ENCODE measurements at regions not wholly inside any gene's neighbourhood (a gene's known extent, or its start where the extent isn't known, plus 50 kb on each side); places are given as distances from the start of the nearest gene placed in this dataset.

GRCh38 chr18:28808373-28808772 lies 631.4 kb upstream of the CDH2 start:
- ChIA-PET CTCF (no interaction called here), POLR2A (no interaction called here)
- TF ChIP-seq CTCF (IDR thresholded peaks at IDR 0.05; ENCODE audit: low read depth, low read length) = no peak
- H3K27me3 ChIP-seq (ENCODE audit: control insufficient read depth, insufficient read depth, low read length) = no peaks in the 10 kb centered on the region
- no peak overlapping the region for H3K27ac ChIP-seq (ENCODE audit: low read depth, low read length)
- no peak overlapping the region for H3K4me3 ChIP-seq (ENCODE audit: low read depth, low read length)
- no peaks in the 10 kb centered on the region for H3K9me3 ChIP-seq (ENCODE audit: control insufficient read depth, insufficient read depth, low read length)
- no peak for DNase-seq (ENCODE audit: low read depth, low spot score)

- DNase-seq (ENCODE audit: low read depth, low spot score) = no peak
- Histone ChIP-seq H3K9me3 (ENCODE audit: control insufficient read depth, insufficient read depth, low read length) (no peaks in the 10 kb centered on the region), H3K27me3 (ENCODE audit: control insufficient read depth, insufficient read depth, low read length) (no peaks in the 10 kb centered on the region), H3K4me3 (ENCODE audit: low read depth, low read length) (no peak overlapping the region), H3K27ac (ENCODE audit: low read depth, low read length) (no peak overlapping the region)
- ChIA-PET POLR2A (no interaction called here), CTCF (no interaction called here)
- TF ChIP-seq CTCF (IDR thresholded peaks at IDR 0.05; ENCODE audit: low read depth, low read length) = no peak
These were observed 628.6 kb upstream of the CDH2 start for GRCh38 chr18:28805491-28805890.

DNA sequence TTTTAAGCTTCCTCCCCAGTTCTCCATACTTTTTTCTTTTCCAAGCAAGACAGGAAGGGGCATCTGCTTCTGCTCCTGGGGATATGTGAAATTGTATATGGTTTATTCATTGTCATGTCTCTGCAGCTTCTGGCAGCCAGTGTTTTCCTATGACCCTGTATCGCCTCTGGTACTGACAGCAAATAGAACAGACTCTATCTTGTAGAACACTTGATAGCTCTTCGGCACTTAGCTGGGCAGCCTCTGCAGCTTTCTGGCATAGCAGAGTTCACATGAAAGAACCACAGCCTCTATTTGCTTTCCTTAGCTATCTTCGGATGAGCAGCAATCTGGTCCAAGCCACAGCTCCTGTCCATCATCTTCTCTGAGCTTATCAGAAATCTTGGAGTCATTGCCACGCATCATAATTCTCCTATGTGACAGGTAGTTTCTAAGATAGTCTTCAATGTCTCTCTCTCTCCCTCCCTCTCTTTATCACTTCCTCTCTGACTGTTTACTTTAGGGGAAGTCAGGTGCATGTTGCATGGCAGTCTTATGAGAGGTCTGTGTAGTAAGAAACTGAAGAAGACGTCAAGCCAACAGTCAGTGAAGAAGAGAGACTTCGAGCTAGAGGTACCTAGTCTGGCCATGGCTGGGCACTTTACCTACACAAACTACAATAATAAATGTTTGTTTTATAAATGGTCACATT lies 627.7 kb upstream of the CDH2 start:
- POLR2A ChIA-PET = no interaction called here
- Histone ChIP-seq H3K27ac (ENCODE audit: low read depth, low read length) (no peak overlapping the region), H3K4me3 (ENCODE audit: low read depth, low read length) (no peak overlapping the region), H3K9me3 (ENCODE audit: control insufficient read depth, insufficient read depth, low read length) (no peaks in the 10 kb centered on the region), H3K27me3 (ENCODE audit: control insufficient read depth, insufficient read depth, low read length) (no peaks in the 10 kb centered on the region)
- CTCF ChIA-PET = interaction anchor here (0.8 kb wide), 1 partner anchor 1476 kb away, joined by 3 read pairs; no protein-coding TSS in a partner anchor
- no peak for TF ChIP-seq CTCF (IDR thresholded peaks at IDR 0.05; ENCODE audit: low read depth, low read length)
- DNase-seq (ENCODE audit: low read depth, low spot score) = no peak

GRCh38 chr18:28802546-28802945 lies 625.6 kb upstream of the CDH2 start:
- Histone ChIP-seq H3K27me3 (ENCODE audit: control insufficient read depth, insufficient read depth, low read length) (no peaks in the 10 kb centered on the region), H3K9me3 (ENCODE audit: control insufficient read depth, insufficient read depth, low read length) (no peaks in the 10 kb centered on the region), H3K27ac (ENCODE audit: low read depth, low read length) (no peak overlapping the region), H3K4me3 (ENCODE audit: low read depth, low read length) (no peak overlapping the region)
- ChIA-PET CTCF (interaction anchor here (0.6 kb wide), 1 partner anchor 578 kb away, joined by 3 read pairs; no protein-coding TSS in a partner anchor), POLR2A (no interaction called here)
- no peak for TF ChIP-seq CTCF (IDR thresholded peaks at IDR 0.05; ENCODE audit: low read depth, low read length)
- no peak for DNase-seq (ENCODE audit: low read depth, low spot score)

GRCh38 chr18:28801876-28802275 lies 624.9 kb upstream of the CDH2 start:
- Histone ChIP-seq H3K27me3 (ENCODE audit: control insufficient read depth, insufficient read depth, low read length) (no peaks in the 10 kb centered on the region), H3K4me3 (ENCODE audit: low read depth, low read length) (no peak overlapping the region), H3K27ac (ENCODE audit: low read depth, low read length) (no peak overlapping the region), H3K9me3 (ENCODE audit: control insufficient read depth, insufficient read depth, low read length) (no peaks in the 10 kb centered on the region)
- ChIA-PET POLR2A (no interaction called here), CTCF (no interaction called here)
- no peak for TF ChIP-seq CTCF (IDR thresholded peaks at IDR 0.05; ENCODE audit: low read depth, low read length)
- no peak for DNase-seq (ENCODE audit: low read depth, low spot score)

Data from AG04450 (cell line).